H9 (cell line): ENCODE measurements at regions not wholly inside any gene's neighbourhood (a gene's known extent, or its start where the extent isn't known, plus 50 kb on each side); places are given as distances from the start of the nearest gene placed in this dataset.

ENCODE experiments used
- DNase-seq: peaks from one replicate; pipeline ENCODE4 v3.0.0-alpha.2; 2017
- H2AFZ ChIP-seq: one replicate; pipeline ENCODE4 v1.6.1; 2013; ENCODE audit warnings: mild to moderate bottlenecking, low read length, control low read depth, moderate library complexity
- H2AK5ac ChIP-seq: 2 replicates; pipeline ENCODE4 v1.6.1; 2013; ENCODE audit warnings: low read length, control low read depth, mixed read lengths; ENCODE audit not compliant: insufficient read length
- H2BK120ac ChIP-seq: one replicate; pipeline ENCODE4 v1.6.1; 2013; ENCODE audit warnings: low read depth, mild to moderate bottlenecking, low read length, control low read depth, inconsistent platforms; ENCODE audit not compliant: poor library complexity, severe bottlenecking
- H2BK12ac ChIP-seq: 2 replicates; pipeline ENCODE4 v1.6.1; 2013; ENCODE audit warnings: low read length, control low read depth, mixed read lengths, low read depth; ENCODE audit not compliant: insufficient read length
- H2BK15ac ChIP-seq: 2 replicates; pipeline ENCODE4 v1.6.1; 2013; ENCODE audit warnings: low read depth, low read length, control low read depth
- H2BK20ac ChIP-seq: one replicate; pipeline ENCODE4 v1.6.1; 2013; ENCODE audit warnings: low read depth, mild to moderate bottlenecking, low read length, control low read depth, inconsistent platforms; ENCODE audit not compliant: poor library complexity, severe bottlenecking
- H2BK5ac ChIP-seq: 2 replicates; pipeline ENCODE4 v1.6.1; 2013; ENCODE audit warnings: low read length, control low read depth, mixed read lengths; ENCODE audit not compliant: insufficient read length
- H3K14ac ChIP-seq: 2 replicates; pipeline ENCODE4 v1.6.1; 2013; ENCODE audit warnings: low read length, control low read depth; ENCODE audit not compliant: insufficient read depth
- H3K18ac ChIP-seq: 2 replicates; pipeline ENCODE4 v1.6.1; 2013; ENCODE audit warnings: low read depth, mild to moderate bottlenecking, mixed read lengths, low read length, control low read depth; ENCODE audit not compliant: insufficient read length
- H3K23ac ChIP-seq: 2 replicates; pipeline ENCODE4 v1.6.1; 2013; ENCODE audit warnings: low read length, control low read depth, mixed read lengths, low read depth; ENCODE audit not compliant: insufficient read length
- H3K23me2 ChIP-seq: 2 replicates; pipeline ENCODE4 v1.6.1; 2013; ENCODE audit warnings: low read depth, mild to moderate bottlenecking, mixed read lengths, low read length, control low read depth; ENCODE audit not compliant: insufficient read length, poor library complexity, severe bottlenecking
- H3K27ac ChIP-seq: 2 replicates; pipeline ENCODE4 v1.5.1; 2013; ENCODE audit warnings: low read length, control low read depth, mixed read lengths, low read depth; ENCODE audit not compliant: insufficient read length
- H3K27me3 ChIP-seq: 2 replicates; pipeline ENCODE4 v1.6.1; 2013; ENCODE audit warnings: low read length, control low read depth, inconsistent platforms; ENCODE audit not compliant: insufficient read depth
- H3K4ac ChIP-seq: 2 replicates; pipeline ENCODE4 v1.6.1; 2013; ENCODE audit warnings: low read depth, mild to moderate bottlenecking, control low read depth, inconsistent platforms, low read length, moderate library complexity
- H3K4me1 ChIP-seq: 2 replicates; pipeline ENCODE4 v1.6.1; 2013; ENCODE audit warnings: low read length, control low read depth, inconsistent platforms; ENCODE audit not compliant: insufficient read depth
- H3K4me2 ChIP-seq: 2 replicates; pipeline ENCODE4 v1.6.1; 2013; ENCODE audit warnings: low read length, control low read depth, mixed read lengths; ENCODE audit not compliant: insufficient read length, insufficient read depth
- H3K56ac ChIP-seq: 2 replicates; pipeline ENCODE4 v1.6.1; 2013; ENCODE audit warnings: low read depth, mild to moderate bottlenecking, mixed read lengths, low read length, control low read depth; ENCODE audit not compliant: insufficient read length
- H3K79me1 ChIP-seq: 2 replicates; pipeline ENCODE4 v1.6.1; 2013; ENCODE audit warnings: low read depth, mild to moderate bottlenecking, moderate library complexity, low read length, control low read depth, inconsistent platforms; ENCODE audit not compliant: insufficient read depth, poor library complexity, severe bottlenecking
- H3K79me2 ChIP-seq: 2 replicates; pipeline ENCODE4 v1.6.1; 2013; ENCODE audit warnings: low read length, control low read depth, inconsistent platforms; ENCODE audit not compliant: insufficient read depth
- H3K9ac ChIP-seq: 2 replicates; pipeline ENCODE4 v1.6.1; 2013; ENCODE audit warnings: low read length, control low read depth, mixed read lengths; ENCODE audit not compliant: insufficient read length; ENCODE audit errors: extremely low read depth
- H3K9me3 ChIP-seq: one replicate; pipeline ENCODE4 v1.6.1; 2013; ENCODE audit warnings: low read depth, low read length, inconsistent platforms; ENCODE audit not compliant: control insufficient read depth
- H3T11ph ChIP-seq: one replicate; pipeline ENCODE4 v1.6.1; 2013; ENCODE audit warnings: mild to moderate bottlenecking, low read length, control low read depth, inconsistent platforms
- H4K20me1 ChIP-seq: one replicate; pipeline ENCODE4 v1.6.1; 2013; ENCODE audit not compliant: control insufficient read depth, insufficient read length, insufficient read depth
- H4K5ac ChIP-seq: 2 replicates; pipeline ENCODE4 v1.6.1; 2013; ENCODE audit warnings: low read depth, mild to moderate bottlenecking, mixed read lengths, low read length, control low read depth; ENCODE audit not compliant: insufficient read length
- H4K8ac ChIP-seq: replicated peaks from 2 replicates; pipeline ENCODE4 v1.6.1; 2013; ENCODE audit warnings: low read length, control low read depth, mixed read lengths, low read depth; ENCODE audit not compliant: insufficient read length
- H4K91ac ChIP-seq: 2 replicates; pipeline ENCODE4 v1.6.1; 2013; ENCODE audit warnings: low read depth, mild to moderate bottlenecking, moderate library complexity, mixed read lengths, low read length, control low read depth; ENCODE audit not compliant: insufficient read length
- H3K27ac Mint-ChIP-seq, 3 experiments: 2 replicates in 2 of 3; 3 replicates in 1 of 3; pipeline ENCODE4 v1.8.0; 2020 to 2021; ENCODE audit warnings: mixed read lengths in 3 of 3, mild to moderate bottlenecking in 1 of 3, moderate library complexity in 1 of 3
- H3K27me3 Mint-ChIP-seq: 2 replicates; pipeline ENCODE4 v1.8.0; 2021; ENCODE audit warnings: low read depth, mild to moderate bottlenecking, moderate library complexity, mixed read lengths
- H3K36me3 Mint-ChIP-seq, 3 experiments: 2 replicates in 2 of 3; 3 replicates in 1 of 3; pipeline ENCODE4 v1.8.0; 2020 to 2021; ENCODE audit warnings: low read depth in 3 of 3, mixed read lengths in 3 of 3; ENCODE audit not compliant: insufficient read depth in 1 of 3
- H3K4me1 Mint-ChIP-seq, 2 experiments: 2 replicates each; pipeline ENCODE4 v1.8.0; 2020; ENCODE audit warnings: mixed read lengths in 2 of 2
- H3K4me3 Mint-ChIP-seq, 2 experiments: 2 replicates in 1 of 2; 3 replicates in 1 of 2; pipeline ENCODE4 v1.8.0; 2020 to 2021; ENCODE audit warnings: mild to moderate bottlenecking in 2 of 2, mixed read lengths in 2 of 2, moderate library complexity in 1 of 2
- H3K9me3 Mint-ChIP-seq, 2 experiments: 2 replicates in 1 of 2; 3 replicates in 1 of 2; pipeline ENCODE4 v1.8.0; 2020; ENCODE audit warnings: mild to moderate bottlenecking in 2 of 2, mixed read lengths in 2 of 2, moderate library complexity in 1 of 2
- WGBS: extraction: QIAGEN DNeasy Blood & Tissue Kit; methylation state at CpG from one replicate; pipeline ENCODE4 v1.1.7; 2013; ENCODE audit warnings: missing lambda C conversion rate, low lambda C conversion rate, mixed read lengths; ENCODE audit not compliant: insufficient read length; ENCODE audit errors: extremely low coverage; 5-methylcytosine and 5-hydroxymethylcytosine counted together
- TF ChIP-seq, protein P1 (sequence below): fragments of 200-600 bp; sonication (generic); conservative IDR thresholded peaks from 3 replicates; pipeline ENCODE4 v1.8.0; 2021; ENCODE audit warnings: antibody characterized with exemption, mild to moderate bottlenecking

DNA sequence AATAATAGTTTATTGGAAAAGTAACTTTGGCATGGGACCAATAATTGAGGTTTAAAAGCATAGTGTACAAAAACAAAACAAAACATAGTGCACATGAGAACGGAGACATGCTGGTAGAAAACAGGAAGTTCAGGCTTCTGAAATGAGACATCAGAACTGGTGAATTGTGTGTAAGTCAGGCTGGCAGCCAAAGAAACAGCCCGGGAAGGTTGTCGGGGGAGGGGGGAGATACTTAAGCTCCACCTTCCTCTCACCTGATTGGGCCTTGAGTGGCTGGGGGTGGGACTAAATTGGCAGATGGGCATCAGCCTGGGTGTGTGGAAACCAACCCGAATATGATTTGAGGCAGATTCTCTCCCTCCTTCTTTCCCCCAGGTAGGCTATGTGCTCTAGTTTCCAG, 256.3 kb downstream of the SMARCA2 start:
- Histone ChIP-seq H2BK15ac (no peak overlapping the region), H3K9ac (no peak overlapping the region), H3K23ac (no peak overlapping the region), H3K27me3 (no peaks in the 10 kb centered on the region), H3K27ac (no peak overlapping the region), H2BK5ac (no peak overlapping the region), H3K18ac (no peak overlapping the region), H2BK120ac (no peak overlapping the region), H3K23me2 (no peaks in the 10 kb centered on the region), H3K4me1 (peaks cover 12% of the 10 kb centered on the region), H3K9me3 (no peaks in the 10 kb centered on the region), H4K91ac (no peak overlapping the region), H3T11ph (no peak overlapping the region), H3K79me2 (no peaks in the 10 kb centered on the region), H3K56ac (no peak overlapping the region), H3K4me2 (no peak overlapping the region), H2AFZ (no peak overlapping the region), H4K20me1 (no peaks in the 10 kb centered on the region), H3K79me1 (peaks cover 2% of the 10 kb centered on the region), H3K14ac (no peak overlapping the region), H2BK12ac (no peak overlapping the region), H2AK5ac (no peak overlapping the region), H4K8ac (no peak overlapping the region), H4K5ac (no peak overlapping the region), H2BK20ac (no peak overlapping the region), H3K4ac (no peak overlapping the region)
- Mint-ChIP-seq H3K9me3 (no peaks in the 10 kb centered on the region; a peak in 1 of 5 replicates), H3K4me3 (no peak overlapping the region), H3K36me3 (peaks cover 0 to 5% (median 0%) of the 10 kb centered on the region in 3 experiments; a peak in 3 of 7 replicates), H3K27me3 (no peaks in the 10 kb centered on the region), H3K27ac (no peak overlapping the region), H3K4me1 (peaks cover 34 to 39% of the 10 kb centered on the region in 2 experiments)
- DNase-seq: peak; percentile 88
- WGBS: no CpG with 5 or more reads among the region's 4 CpGs
- TF ChIP-seq, protein P1, sequence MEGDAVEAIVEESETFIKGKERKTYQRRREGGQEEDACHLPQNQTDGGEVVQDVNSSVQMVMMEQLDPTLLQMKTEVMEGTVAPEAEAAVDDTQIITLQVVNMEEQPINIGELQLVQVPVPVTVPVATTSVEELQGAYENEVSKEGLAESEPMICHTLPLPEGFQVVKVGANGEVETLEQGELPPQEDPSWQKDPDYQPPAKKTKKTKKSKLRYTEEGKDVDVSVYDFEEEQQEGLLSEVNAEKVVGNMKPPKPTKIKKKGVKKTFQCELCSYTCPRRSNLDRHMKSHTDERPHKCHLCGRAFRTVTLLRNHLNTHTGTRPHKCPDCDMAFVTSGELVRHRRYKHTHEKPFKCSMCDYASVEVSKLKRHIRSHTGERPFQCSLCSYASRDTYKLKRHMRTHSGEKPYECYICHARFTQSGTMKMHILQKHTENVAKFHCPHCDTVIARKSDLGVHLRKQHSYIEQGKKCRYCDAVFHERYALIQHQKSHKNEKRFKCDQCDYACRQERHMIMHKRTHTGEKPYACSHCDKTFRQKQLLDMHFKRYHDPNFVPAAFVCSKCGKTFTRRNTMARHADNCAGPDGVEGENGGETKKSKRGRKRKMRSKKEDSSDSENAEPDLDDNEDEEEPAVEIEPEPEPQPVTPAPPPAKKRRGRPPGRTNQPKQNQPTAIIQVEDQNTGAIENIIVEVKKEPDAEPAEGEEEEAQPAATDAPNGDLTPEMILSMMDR: no peak
